NCI-H128 (cell line): ENCODE measurements at regions not wholly inside any gene's neighbourhood (a gene's known extent, or its start where the extent isn't known, plus 50 kb on each side); places are given as distances from the start of the nearest gene placed in this dataset.

ENCODE experiments used
- DNase-seq: peaks from one replicate; lab custom pipeline; 2025; ENCODE audit not compliant: unreplicated experiment; lab: John Stamatoyannopoulos, UW

DNA sequence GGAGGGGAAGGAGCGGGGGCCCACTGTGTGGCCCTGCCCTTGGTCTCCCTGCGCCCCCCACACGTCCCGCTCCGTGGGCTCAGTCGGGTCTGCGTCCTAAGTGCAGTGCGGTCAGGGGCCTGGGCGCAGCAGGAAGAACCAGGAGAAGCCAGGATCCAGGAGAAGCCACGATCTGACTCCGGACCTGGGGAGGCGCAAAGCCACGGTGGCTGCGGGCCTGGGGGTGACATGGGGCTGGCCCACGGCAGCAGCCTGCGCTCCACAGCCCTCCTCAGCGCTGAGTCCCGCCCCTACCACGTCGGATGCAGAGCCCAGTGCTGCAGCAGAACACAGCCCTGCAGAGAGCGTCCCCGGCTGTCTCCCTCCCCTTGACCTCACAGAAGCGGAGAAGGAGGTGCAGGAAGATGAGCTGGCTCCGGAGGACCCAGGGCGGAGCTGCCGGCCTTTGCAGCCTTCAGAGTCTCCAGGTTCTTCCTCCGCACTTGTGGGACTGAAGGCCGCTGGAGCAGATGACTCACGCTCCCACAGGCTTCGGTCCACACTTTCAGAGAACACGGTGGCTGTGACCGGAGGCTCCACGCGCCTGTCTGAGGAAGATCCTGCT, 589.2 kb upstream of the SALL3 start:
- no peak for DNase-seq

- DNase-seq: no peak
Observed at GRCh38 chr18:78390952-78391348, 588.7 kb upstream of the SALL3 start.

- no peak for DNase-seq
Observed at GRCh38 chr18:78393086-78393862, 586.3 kb upstream of the SALL3 start.

- no peak for DNase-seq
Observed at GRCh38 chr18:78396077-78396476, 583.5 kb upstream of the SALL3 start.

GRCh38 chr18:78396756-78397155, 582.9 kb upstream of the SALL3 start:
- no peak for DNase-seq

- no peak for DNase-seq
Observed at GRCh38 chr18:78399992-78400503, 579.6 kb upstream of the SALL3 start.

GRCh38 chr18:78402440-78402839, 577.2 kb upstream of the SALL3 start:
- no peak for DNase-seq

GRCh38 chr18:78402966-78403365, 576.7 kb upstream of the SALL3 start:
- DNase-seq: no peak

DNA sequence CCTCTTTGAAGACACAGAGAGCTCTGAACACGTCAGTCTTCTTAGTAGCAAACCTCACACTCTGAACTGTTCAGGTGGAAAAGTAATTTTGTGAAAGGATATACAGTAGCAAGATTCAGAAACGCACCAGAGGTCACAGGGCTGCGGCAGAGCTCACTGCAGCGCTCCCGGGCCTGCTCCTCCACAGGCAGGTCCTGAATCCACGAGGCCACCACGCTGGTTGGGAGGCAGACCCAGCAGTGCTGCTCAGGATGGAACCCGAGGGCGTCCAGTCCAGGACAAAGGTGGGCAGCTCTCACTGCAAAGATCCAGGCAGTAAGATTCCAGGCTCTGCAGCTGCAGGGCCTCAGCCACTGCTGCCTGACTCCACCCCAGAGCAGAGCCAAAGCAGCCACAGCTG, 576.2 kb upstream of the SALL3 start:
- no peak for DNase-seq

GRCh38 chr18:78405763-78406162, 573.9 kb upstream of the SALL3 start:
- no peak for DNase-seq

- DNase-seq: no peak
Observed at GRCh38 chr18:78406743-78407465, 572.7 kb upstream of the SALL3 start.

DNA sequence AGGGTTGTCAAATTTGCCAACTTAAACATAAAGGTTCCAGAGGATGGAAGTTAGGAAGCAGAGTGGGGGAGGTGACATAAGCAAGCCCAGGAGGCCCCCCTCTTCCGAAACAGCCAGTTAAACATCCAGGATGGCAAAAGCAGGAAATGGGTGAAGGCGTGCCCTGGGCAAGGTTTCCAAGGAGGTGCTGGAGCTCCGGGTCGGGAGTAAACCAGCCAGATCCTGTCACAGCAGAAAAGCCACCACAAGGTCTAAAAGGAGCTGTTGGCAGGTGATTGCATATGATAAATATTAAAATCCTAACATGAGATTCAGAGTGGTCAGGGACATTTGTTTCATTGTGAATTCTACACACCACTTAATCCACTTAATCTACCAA, 572.2 kb upstream of the SALL3 start:
- DNase-seq: no peak

DNA sequence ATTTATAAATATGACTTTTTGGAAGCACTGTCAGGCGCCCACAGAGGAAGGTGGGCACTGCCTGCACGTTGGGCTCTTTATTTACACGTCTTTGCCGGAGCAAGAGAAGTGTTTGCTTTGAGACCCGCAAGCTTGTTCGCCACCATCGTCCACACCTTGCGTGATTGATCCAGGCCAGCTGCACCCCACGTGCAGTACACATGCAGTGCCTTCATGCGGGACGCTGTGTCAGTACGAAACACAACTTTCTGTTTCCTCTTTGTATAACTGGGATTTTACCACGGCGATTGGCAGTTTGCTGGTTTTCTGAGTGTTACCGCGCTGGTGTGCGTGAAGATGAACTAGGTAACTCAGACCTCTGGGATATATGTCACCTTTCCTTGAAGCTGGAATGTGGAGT, 571.0 kb upstream of the SALL3 start:
- DNase-seq: no peak

- DNase-seq: no peak
Observed at GRCh38 chr18:78410094-78410786, 569.4 kb upstream of the SALL3 start.

GRCh38 chr18:78411539-78411938, 568.1 kb upstream of the SALL3 start:
- no peak for DNase-seq

DNA sequence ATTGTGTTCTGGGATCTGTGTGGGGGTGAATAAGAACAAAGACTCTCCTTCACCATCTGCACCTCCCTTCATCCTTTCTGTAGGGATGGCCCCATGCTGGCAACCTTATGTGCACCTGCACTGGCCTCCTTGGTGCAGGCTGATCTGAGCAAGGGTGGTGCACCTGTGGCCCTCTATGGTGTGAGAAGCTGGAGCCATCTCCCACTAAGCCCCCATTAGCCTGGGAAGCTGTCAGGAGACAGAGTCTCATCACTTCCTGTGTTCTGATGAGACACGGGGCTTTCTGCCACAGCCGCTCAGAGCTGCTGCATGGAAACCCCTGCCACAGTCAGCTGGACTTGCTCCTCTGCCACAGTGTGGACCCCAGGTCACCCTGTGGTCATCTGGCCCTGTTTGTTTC, 565.3 kb upstream of the SALL3 start:
- DNase-seq: no peak

DNA sequence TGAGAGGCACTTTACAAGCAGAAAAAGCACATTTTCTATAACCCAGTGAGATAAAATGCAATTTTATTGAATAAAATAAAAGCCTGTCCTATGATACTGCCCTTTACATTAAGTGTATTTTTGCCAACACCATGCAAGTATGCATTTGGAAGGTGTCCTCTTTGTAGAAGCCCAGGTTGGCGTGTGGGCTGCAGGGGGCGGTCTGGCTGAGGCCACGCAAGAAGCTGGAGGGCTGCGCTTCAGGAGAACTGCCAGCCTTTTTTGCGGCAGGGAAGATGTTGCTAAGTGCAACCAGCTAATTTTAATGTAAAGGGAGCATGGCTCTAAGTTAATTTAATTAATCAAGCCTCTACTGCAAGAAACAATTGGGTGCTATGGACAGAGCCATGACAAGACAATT, 562.8 kb upstream of the SALL3 start:
- no peak for DNase-seq

DNA sequence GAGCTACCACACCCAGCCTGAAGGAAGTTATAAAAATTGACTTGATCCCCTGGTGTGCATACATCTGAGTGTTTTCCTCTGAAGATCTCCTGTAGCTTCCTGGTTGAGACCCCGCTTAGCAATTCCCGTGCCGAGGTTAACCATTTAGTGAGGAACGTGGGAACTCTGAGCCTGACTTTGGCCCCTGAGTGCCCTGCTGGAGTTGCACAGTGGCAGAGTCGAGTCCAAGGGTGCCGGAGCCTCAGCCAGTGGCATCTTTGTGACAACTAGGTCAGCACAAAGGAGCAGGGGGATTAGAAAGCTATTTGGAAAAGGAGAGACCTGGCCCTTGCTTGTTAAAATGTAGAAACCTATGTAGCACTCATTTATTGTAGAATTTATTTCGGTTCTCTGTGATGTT, 561.2 kb upstream of the SALL3 start:
- no peak for DNase-seq

DNA sequence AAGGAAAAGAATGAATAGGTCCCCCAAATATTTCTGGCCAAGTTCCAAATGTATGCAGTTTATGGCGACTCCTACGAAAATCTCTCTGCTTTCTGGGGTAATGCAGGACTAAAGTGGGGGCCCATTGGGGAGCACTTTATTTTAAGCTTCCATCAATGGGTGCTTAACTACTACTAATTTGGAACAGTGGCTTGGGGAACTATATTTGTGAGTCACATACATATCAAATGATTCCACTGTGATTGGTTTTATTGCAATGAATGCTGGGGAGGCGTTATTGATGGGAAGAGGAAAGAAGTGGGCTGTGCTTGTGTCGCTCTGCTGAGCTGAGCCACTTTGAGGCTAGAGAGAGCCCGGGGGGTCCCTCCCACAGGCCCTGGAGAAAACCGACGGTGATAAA, 560.4 kb upstream of the SALL3 start:
- DNase-seq: no peak

- no peak for DNase-seq
Observed at GRCh38 chr18:78420116-78420515, 559.5 kb upstream of the SALL3 start.

- DNase-seq: no peak
Observed at GRCh38 chr18:78421392-78421791, 558.2 kb upstream of the SALL3 start.
